ENCODE measurements at regions not wholly inside any gene's neighbourhood (a gene's known extent, or its start where the extent isn't known, plus 50 kb on each side); places are given as distances from the start of the nearest gene placed in this dataset.

GRCh38 chr12:130049666-130050065 lies 112.6 kb upstream of the FZD10 start:
- Mint-ChIP-seq H3K27ac (no peak overlapping the region), H3K4me3 (ENCODE audit: low read depth) (no peak overlapping the region), H3K4me1 (ENCODE audit: low read depth) (peaks cover 13% of the 10 kb centered on the region), H3K9me3 (ENCODE audit: low read depth) (no peaks in the 10 kb centered on the region), H3K27me3 (peaks cover 77% of the 10 kb centered on the region), H3K36me3 (ENCODE audit: insufficient read depth) (no peaks in the 10 kb centered on the region)
- TF ChIP-seq CTCF (IDR thresholded peaks at IDR 0.05; ENCODE audit: unreplicated experiment): no peak
- no peak for DNase-seq (ENCODE audit: low spot score, unreplicated experiment)

DNA sequence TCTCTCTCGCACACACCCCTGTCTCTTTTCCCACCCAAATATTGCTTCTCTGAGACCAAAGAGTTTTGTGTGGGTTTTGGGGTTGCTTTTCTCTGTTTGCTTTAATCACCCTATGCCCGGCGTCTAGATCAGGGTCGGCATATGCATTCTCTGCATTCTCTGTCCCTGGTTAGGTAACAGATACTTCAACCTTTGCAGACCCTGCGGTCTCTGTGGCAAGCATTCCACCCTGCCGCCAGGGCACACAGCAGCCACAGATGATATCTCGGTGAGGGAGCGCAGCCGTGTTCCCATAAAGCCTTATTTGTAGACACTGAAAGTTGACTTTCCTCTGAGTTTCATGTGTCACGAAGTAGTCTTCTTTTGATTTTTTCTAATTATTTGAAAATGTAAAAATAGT lies 110.4 kb upstream of the FZD10 start:
- H3K9me3 Mint-ChIP-seq (ENCODE audit: low read depth): no peaks in the 10 kb centered on the region
- DNase-seq (ENCODE audit: low spot score, unreplicated experiment): no peak
- no peak for TF ChIP-seq CTCF (IDR thresholded peaks at IDR 0.05; ENCODE audit: unreplicated experiment)
- H3K4me3 Mint-ChIP-seq (ENCODE audit: low read depth): no peak overlapping the region
- H3K4me1 Mint-ChIP-seq (ENCODE audit: low read depth): peaks cover 1% of the 10 kb centered on the region
- H3K27ac Mint-ChIP-seq: no peak overlapping the region
- peaks cover 86% of the 10 kb centered on the region for H3K27me3 Mint-ChIP-seq
- no peaks in the 10 kb centered on the region for H3K36me3 Mint-ChIP-seq (ENCODE audit: insufficient read depth)

DNA sequence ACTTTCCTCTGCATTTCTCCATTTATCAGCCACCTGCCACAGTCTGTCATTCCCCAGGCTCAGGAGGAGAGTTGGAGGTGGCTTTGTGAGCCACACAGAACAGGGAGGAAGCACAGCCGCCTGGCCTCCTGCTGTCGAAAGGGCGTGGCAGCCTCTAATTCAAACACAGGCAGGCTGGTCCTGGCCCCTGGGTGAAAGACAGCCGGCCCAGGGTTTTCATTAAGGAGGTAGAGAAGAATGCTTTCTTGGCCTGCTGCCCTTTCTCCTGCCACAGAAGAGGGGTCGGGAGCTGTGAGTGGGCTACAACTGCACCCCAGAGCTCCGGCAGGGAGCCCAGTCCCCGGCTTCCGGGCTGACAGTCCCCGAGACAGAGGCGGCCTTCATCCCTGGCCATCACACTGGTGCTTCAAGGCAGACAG lies 108.6 kb upstream of the FZD10 start:
- peaks cover 88% of the 10 kb centered on the region for H3K27me3 Mint-ChIP-seq
- DNase-seq (ENCODE audit: low spot score, unreplicated experiment): no peak
- peaks cover 1% of the 10 kb centered on the region for H3K4me1 Mint-ChIP-seq (ENCODE audit: low read depth)
- H3K9me3 Mint-ChIP-seq (ENCODE audit: low read depth): no peaks in the 10 kb centered on the region
- no peak for TF ChIP-seq CTCF (IDR thresholded peaks at IDR 0.05; ENCODE audit: unreplicated experiment)
- no peak overlapping the region for H3K4me3 Mint-ChIP-seq (ENCODE audit: low read depth)
- no peak overlapping the region for H3K27ac Mint-ChIP-seq
- H3K36me3 Mint-ChIP-seq (ENCODE audit: insufficient read depth): no peaks in the 10 kb centered on the region

- Mint-ChIP-seq H3K27me3 (peaks cover 88% of the 10 kb centered on the region), H3K4me3 (ENCODE audit: low read depth) (no peak overlapping the region), H3K9me3 (ENCODE audit: low read depth) (no peaks in the 10 kb centered on the region), H3K4me1 (ENCODE audit: low read depth) (peaks cover 1% of the 10 kb centered on the region), H3K27ac (no peak overlapping the region), H3K36me3 (ENCODE audit: insufficient read depth) (no peaks in the 10 kb centered on the region)
- no peak for TF ChIP-seq CTCF (IDR thresholded peaks at IDR 0.05; ENCODE audit: unreplicated experiment)
- DNase-seq (ENCODE audit: low spot score, unreplicated experiment): no peak
Measured at GRCh38 chr12:130054803-130055202, 107.5 kb upstream of the FZD10 start.

GRCh38 chr12:130058926-130059472 lies 103.3 kb upstream of the FZD10 start:
- TF ChIP-seq CTCF (IDR thresholded peaks at IDR 0.05; ENCODE audit: unreplicated experiment): no peak
- Mint-ChIP-seq H3K4me1 (ENCODE audit: low read depth) (no peaks in the 10 kb centered on the region), H3K27ac (no peak overlapping the region), H3K36me3 (ENCODE audit: insufficient read depth) (no peaks in the 10 kb centered on the region), H3K9me3 (ENCODE audit: low read depth) (peaks cover 4% of the 10 kb centered on the region), H3K27me3 (peaks cover 91% of the 10 kb centered on the region), H3K4me3 (ENCODE audit: low read depth) (no peak overlapping the region)
- DNase-seq (ENCODE audit: low spot score, unreplicated experiment): no peak

Measured in progenitor cell of endocrine pancreas (in vitro differentiated cells).